MCF 10A (cell line): ENCODE measurements at regions not wholly inside any gene's neighbourhood (a gene's known extent, or its start where the extent isn't known, plus 50 kb on each side); places are given as distances from the start of the nearest gene placed in this dataset.

ENCODE experiments used
- BruUV-seq: library from RNA; stranded (reverse); fragments of 400-500 nt; replicated peaks from 2 replicates; lab custom pipeline; 2021; lab: Mats Ljungman, UMichigan
- CTCF ChIA-PET: fragments of 300-600 bp; sonication (Branson Sonifier 250); formaldehyde crosslinking; extraction: SDS; loops from one replicate; lab custom pipeline; 2021; ENCODE audit warnings: antibody characterized with exemption, inconsistent platforms; lab: Yijun Ruan, JAX
- POLR2A ChIA-PET: fragments of 300-600, 350-650 bp; sonication (Branson Sonifier 250); formaldehyde crosslinking; extraction: SDS; loops from one replicate; lab custom pipeline; 2020; ENCODE audit warnings: antibody characterized with exemption, inconsistent platforms; lab: Yijun Ruan, JAX
- DNase-seq: peaks from one replicate; pipeline ENCODE4 v3.0.0-alpha.2; 2018; ENCODE audit not compliant: unreplicated experiment
- H3K27ac Mint-ChIP-seq: one replicate; pipeline ENCODE4 v1.8.0; 2022; ENCODE audit warnings: mild to moderate bottlenecking, low read depth, mixed read lengths; ENCODE audit not compliant: unreplicated experiment
- H3K27me3 Mint-ChIP-seq: one replicate; pipeline ENCODE4 v1.8.0; 2022; ENCODE audit warnings: mixed read lengths; ENCODE audit not compliant: insufficient read depth, unreplicated experiment
- H3K36me3 Mint-ChIP-seq: one replicate; pipeline ENCODE4 v1.8.0; 2022; ENCODE audit warnings: mild to moderate bottlenecking, moderate library complexity, mixed read lengths; ENCODE audit not compliant: insufficient read depth, unreplicated experiment
- H3K4me1 Mint-ChIP-seq: one replicate; pipeline ENCODE4 v1.8.0; 2022; ENCODE audit warnings: mixed read lengths; ENCODE audit not compliant: insufficient read depth, unreplicated experiment
- H3K4me3 Mint-ChIP-seq: one replicate; pipeline ENCODE4 v1.8.0; 2022; ENCODE audit warnings: mild to moderate bottlenecking, moderate library complexity, mixed read lengths; ENCODE audit not compliant: unreplicated experiment
- H3K9me3 Mint-ChIP-seq: one replicate; pipeline ENCODE4 v1.8.0; 2022; ENCODE audit warnings: mixed read lengths; ENCODE audit not compliant: unreplicated experiment
- CTCF ChIP-seq: fragments of 200-600 bp; IDR thresholded peaks from one replicate; pipeline ENCODE4 v1.8.0; 2022; ENCODE audit warnings: antibody characterized with exemption, mild to moderate bottlenecking; ENCODE audit not compliant: unreplicated experiment
- intact Hi-C: fragments of 100-400 bp; cut with micrococcal nuclease; formaldehyde crosslinking; loops from 2 replicates; pipeline ENCODE4 v1.14.1; 2022

GRCh38 chr3:157919319-157919887 lies 186.8 kb downstream of the SHOX2 start:
- ChIA-PET POLR2A (no interaction called here), CTCF (interaction anchor here (0.9 to 1.0 kb wide), 2 partner anchors 8 to 15 kb away, joined by 3 read pairs; no protein-coding TSS in a partner anchor)
- TF ChIP-seq CTCF = no peak
- Mint-ChIP-seq H3K27me3 (no peaks in the 10 kb centered on the region), H3K36me3 (no peaks in the 10 kb centered on the region), H3K4me3 (no peak overlapping the region), H3K9me3 (no peaks in the 10 kb centered on the region), H3K27ac (no peak overlapping the region), H3K4me1 (no peaks in the 10 kb centered on the region)
- DNase-seq = no peak
- intact Hi-C loops = no loop called here
- no TSS peak for BruUV-seq

- no peak for DNase-seq
- Mint-ChIP-seq H3K27me3 (no peaks in the 10 kb centered on the region), H3K27ac (no peak overlapping the region), H3K9me3 (no peaks in the 10 kb centered on the region), H3K36me3 (no peaks in the 10 kb centered on the region), H3K4me1 (no peaks in the 10 kb centered on the region), H3K4me3 (no peak overlapping the region)
- no TSS peak for BruUV-seq
- no peak for TF ChIP-seq CTCF
- intact Hi-C loops = no loop called here
- POLR2A ChIA-PET = interaction anchor here (0.7 kb wide), 1 partner anchor 62 kb away, joined by 3 read pairs; no protein-coding TSS in a partner anchor
- CTCF ChIA-PET = no interaction called here
These were observed 187.8 kb downstream of the SHOX2 start for GRCh38 chr3:157918402-157918801.

GRCh38 chr3:157916672-157917071 lies 189.5 kb downstream of the SHOX2 start:
- BruUV-seq = no TSS peak
- ChIA-PET POLR2A (no interaction called here), CTCF (no interaction called here)
- no peak overlapping the region for H3K27ac Mint-ChIP-seq
- DNase-seq = no peak
- H3K4me3 Mint-ChIP-seq = no peak overlapping the region
- intact Hi-C loops = no loop called here
- TF ChIP-seq CTCF = no peak
- peaks cover 9% of the 10 kb centered on the region for H3K4me1 Mint-ChIP-seq
- H3K9me3 Mint-ChIP-seq = no peaks in the 10 kb centered on the region
- no peaks in the 10 kb centered on the region for H3K27me3 Mint-ChIP-seq
- H3K36me3 Mint-ChIP-seq = no peaks in the 10 kb centered on the region

- ChIA-PET CTCF (no interaction called here), POLR2A (no interaction called here)
- DNase-seq = peak; percentile 5
- Mint-ChIP-seq H3K36me3 (no peaks in the 10 kb centered on the region), H3K9me3 (no peaks in the 10 kb centered on the region), H3K27ac (no peak overlapping the region), H3K4me3 (no peak overlapping the region), H3K27me3 (no peaks in the 10 kb centered on the region), H3K4me1 (peaks cover 9% of the 10 kb centered on the region)
- BruUV-seq = no TSS peak
- no peak for TF ChIP-seq CTCF
- intact Hi-C loops = no loop called here
These were observed 191.3 kb downstream of the SHOX2 start for GRCh38 chr3:157914882-157915281.
